Frontal cortex (tissue), 3 donors: ENCODE measurements at regions not wholly inside any gene's neighbourhood (a gene's known extent, or its start where the extent isn't known, plus 50 kb on each side); places are given as distances from the start of the nearest gene placed in this dataset.
A peak's percentile ranks its signal among the peaks of the same experiment; 100 is the strongest.
"Not testable (repeated sequence)": the region's sequence is repeated elsewhere in the genome, so short reads cannot be mapped to it uniquely, and the experiment has no call there.

Source experiments
- DNase-seq, 2 donors: peaks; one replicate each; pipeline ENCODE4 v3.0.0; 2012; ENCODE audit warnings: low spot score in 2 of 2
- FAIRE-seq: peaks from 2 replicates; lab custom pipeline; 2012; peaks lifted over from hg19 to GRCh38; lab: Jason Lieb, UNC
- donor health status: control.
- donor health status: control.
- donor health status: control.

GRCh38 chr16:59088431-59088830 lies 354.3 kb upstream of the GOT2 start:
- DNase-seq: no peak

GRCh38 chr16:59087641-59088040 lies 353.5 kb upstream of the GOT2 start:
- DNase-seq (no peak), FAIRE-seq (no peak)

More at GRCh38 chr16:59088431-59088830, 354.3 kb upstream of the GOT2 start:
- no peak for FAIRE-seq

- FAIRE-seq (no peak), DNase-seq (no peak)
Measured at GRCh38 chr16:59067205-59067604, 333.1 kb upstream of the GOT2 start.

- no peak for FAIRE-seq
- no peak for DNase-seq
Measured at GRCh38 chr16:59060207-59060606, 326.1 kb upstream of the GOT2 start.

- no peak for DNase-seq
- FAIRE-seq: no peak
Measured at GRCh38 chr16:59058250-59058649, 324.1 kb upstream of the GOT2 start.

- DNase-seq (no peak), FAIRE-seq (no peak)
Measured at GRCh38 chr16:59053911-59054310, 319.8 kb upstream of the GOT2 start.

GRCh38 chr16:59052231-59052630 lies 318.1 kb upstream of the GOT2 start:
- no peak for FAIRE-seq

GRCh38 chr16:59048876-59049275 lies 314.8 kb upstream of the GOT2 start:
- no peak for DNase-seq
- no peak for FAIRE-seq

More at GRCh38 chr16:59052231-59052630, 318.1 kb upstream of the GOT2 start:
- no peak for DNase-seq

GRCh38 chr16:59047114-59047513 lies 313.0 kb upstream of the GOT2 start:
- DNase-seq: no peak
- FAIRE-seq: no peak

GRCh38 chr16:59046335-59046734 lies 312.2 kb upstream of the GOT2 start:
- FAIRE-seq (no peak), DNase-seq (no peak)

GRCh38 chr16:59045501-59045900 lies 311.4 kb upstream of the GOT2 start:
- no peak for DNase-seq
- no peak for FAIRE-seq

- FAIRE-seq: no peak
- DNase-seq: no peak
Measured at GRCh38 chr16:59044616-59045015, 310.5 kb upstream of the GOT2 start.

- DNase-seq: no peak
Measured at GRCh38 chr16:59042301-59042700, 308.2 kb upstream of the GOT2 start.

GRCh38 chr16:59039066-59039720 lies 305.1 kb upstream of the GOT2 start:
- FAIRE-seq (no peak), DNase-seq (no peak)

More at GRCh38 chr16:59042301-59042700, 308.2 kb upstream of the GOT2 start:
- no peak for FAIRE-seq

- no peak for DNase-seq
- peak; percentile 47 for FAIRE-seq
Measured at GRCh38 chr16:59030923-59031485, 296.9 kb upstream of the GOT2 start.

- DNase-seq: no peak
- FAIRE-seq: no peak
Measured at GRCh38 chr16:59021751-59022150, 287.6 kb upstream of the GOT2 start.

- DNase-seq (no peak), FAIRE-seq (no peak)
Measured at GRCh38 chr16:59013930-59014329, 279.8 kb upstream of the GOT2 start.

- no peak for FAIRE-seq
- no peak for DNase-seq
Measured at GRCh38 chr16:58999762-59000161, 265.6 kb upstream of the GOT2 start.

- not testable (repeated sequence) for FAIRE-seq, DNase-seq
Measured at GRCh38 chr16:58992755-58993154, 258.6 kb upstream of the GOT2 start.

- not testable (repeated sequence) for FAIRE-seq
Measured at GRCh38 chr16:58983181-58983965, 249.3 kb upstream of the GOT2 start.

GRCh38 chr16:58970775-58971174 lies 236.7 kb upstream of the GOT2 start:
- FAIRE-seq: no peak
- no peak for DNase-seq

More at GRCh38 chr16:58983181-58983965, 249.3 kb upstream of the GOT2 start:
- DNase-seq: not testable (repeated sequence)
